HG03460 (cell line): ENCODE measurements at regions not wholly inside any gene's neighbourhood (a gene's known extent, or its start where the extent isn't known, plus 50 kb on each side); places are given as distances from the start of the nearest gene placed in this dataset.

Source experiments
- ATAC-seq: cut with Tn5 transposase; IDR thresholded peaks from one replicate; pipeline ENCODE4 v1.9.1; 2021; ENCODE audit not compliant: unreplicated experiment

DNA sequence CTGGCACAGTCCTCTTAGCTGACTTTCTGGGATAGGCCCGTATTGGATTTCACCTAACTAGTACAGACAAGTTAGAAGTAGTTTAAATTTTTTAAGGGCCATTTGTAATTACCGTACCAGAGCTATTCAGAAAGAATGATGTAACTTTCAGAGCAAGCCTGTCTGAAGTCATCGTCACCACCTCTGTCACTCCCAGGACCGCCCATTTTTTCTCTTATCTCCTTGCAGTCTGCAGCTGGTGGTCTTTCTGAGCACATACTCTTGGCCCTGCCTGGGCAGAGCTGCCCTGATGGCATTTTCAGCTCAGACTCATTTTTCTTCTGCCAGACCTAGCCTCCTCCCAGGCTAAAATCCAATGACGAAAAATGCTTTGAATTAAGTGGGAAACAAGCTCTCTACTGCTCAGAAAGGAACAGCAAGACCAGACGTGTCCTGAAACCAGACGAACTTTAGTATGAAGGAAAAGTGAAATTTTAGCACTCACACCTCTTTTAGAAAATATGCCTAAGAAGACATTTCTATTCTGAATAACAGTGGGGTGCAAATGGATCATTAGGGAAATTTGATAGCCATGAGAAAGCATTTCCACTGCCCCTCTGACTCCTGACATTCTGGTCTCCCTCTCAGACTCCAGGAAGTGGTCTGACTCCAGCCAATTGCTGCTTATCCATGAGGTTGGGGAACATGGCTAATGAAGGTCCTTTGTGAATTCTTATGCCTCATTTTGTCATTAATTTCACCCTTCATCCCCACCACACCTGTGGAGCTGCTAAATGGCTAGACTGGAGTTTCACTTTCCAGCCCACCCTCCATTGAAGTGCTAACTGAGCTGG is 162.4 kb upstream of the GYPA start:
- no peak for ATAC-seq

DNA sequence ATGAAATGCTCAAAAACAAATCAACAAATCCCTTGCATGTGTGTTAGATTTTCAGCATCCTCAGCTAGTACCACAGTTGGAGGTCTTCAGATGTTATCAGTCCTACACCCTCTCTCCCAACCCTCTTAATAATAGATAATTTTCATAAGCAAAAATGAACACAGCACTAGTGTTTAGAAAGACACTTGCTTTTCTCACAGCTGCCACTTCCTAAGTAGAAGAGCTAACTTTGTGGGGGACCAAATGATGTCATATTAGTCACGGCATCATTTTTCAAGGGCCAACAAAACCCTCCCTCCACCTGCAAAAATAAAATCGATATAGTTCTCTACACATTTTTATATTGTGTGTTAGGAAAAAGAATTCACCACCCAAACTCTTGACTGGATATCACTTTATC is 163.5 kb upstream of the GYPA start:
- no peak for ATAC-seq

DNA sequence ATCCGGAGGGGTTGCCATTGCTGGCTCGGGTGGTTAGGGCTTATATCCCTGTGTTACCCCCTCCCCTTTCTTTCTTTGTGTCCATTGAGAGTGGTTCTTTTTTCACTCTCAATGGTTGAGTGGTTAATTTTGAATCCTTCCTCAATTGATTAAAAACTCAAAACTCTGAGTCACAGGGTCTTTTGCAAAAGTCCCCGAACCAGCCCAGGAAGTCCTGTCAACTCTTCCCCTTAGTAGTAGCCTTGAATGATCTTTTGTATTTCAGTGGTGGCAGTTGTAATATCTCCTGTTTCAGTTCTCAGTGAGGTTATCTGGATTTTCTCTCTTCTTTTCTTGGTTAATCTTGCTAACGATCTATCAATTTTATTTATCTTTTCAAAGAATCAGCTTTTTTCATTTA is 170.0 kb upstream of the GYPA start:
- ATAC-seq = no peak

DNA sequence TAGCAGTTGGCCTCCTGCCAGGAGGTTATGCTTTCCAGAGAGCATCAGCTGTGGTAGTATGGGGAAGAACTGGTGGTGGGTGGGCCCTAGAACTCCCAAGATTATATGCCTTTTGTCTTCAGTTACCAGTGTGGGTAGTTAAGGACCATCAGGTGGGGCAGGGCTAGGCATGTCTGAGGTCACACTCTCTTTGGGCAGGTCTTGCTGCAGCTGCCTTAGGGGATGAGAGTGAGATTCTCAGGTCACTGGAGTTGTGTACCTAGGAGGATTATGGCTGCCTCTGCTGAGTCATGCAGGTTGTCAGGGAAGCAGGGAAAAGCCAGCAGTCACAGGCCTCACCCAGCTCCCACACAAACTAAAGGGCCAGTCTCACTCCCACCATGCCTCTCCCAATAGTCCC is 172.9 kb upstream of the GYPA start:
- ATAC-seq = no peak

DNA sequence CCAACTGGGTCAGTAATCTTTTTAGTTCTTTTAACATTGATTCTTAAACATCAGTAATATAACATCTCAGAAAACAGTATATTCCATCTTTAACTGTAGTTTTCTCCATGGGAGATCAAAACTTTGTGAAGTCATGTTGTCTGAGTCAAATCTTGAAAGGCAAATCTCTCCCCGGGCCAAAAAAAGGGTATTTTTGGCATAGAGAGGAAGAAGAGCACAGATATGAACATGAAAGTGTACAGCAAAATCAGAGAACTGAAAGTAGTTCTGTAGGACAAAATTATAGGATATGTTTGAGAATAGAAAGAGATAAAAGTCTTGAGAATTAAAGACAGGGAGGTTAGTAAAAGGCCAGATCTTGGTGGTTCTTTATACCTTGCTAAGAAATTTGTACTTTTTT is 176.4 kb upstream of the GYPA start:
- no peak for ATAC-seq

DNA sequence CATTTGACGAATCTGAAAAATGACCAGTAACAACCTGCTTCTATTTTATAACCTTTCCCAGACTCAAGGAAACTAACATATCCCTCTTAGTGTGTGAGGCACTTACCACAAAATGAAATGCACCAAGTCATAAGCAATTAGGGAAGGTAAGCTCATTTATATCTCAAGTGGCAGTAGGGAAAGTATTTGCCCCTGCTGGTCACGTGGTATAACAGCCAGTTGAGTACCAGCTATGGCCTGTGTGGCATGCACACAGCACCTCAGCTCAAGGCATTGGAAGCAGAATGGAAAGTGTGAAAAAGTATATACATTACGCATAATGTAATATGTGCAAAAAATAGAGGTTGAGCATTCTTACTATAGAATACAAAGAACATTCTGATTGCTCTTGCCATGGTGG is 178.3 kb upstream of the GYPA start:
- no peak for ATAC-seq

DNA sequence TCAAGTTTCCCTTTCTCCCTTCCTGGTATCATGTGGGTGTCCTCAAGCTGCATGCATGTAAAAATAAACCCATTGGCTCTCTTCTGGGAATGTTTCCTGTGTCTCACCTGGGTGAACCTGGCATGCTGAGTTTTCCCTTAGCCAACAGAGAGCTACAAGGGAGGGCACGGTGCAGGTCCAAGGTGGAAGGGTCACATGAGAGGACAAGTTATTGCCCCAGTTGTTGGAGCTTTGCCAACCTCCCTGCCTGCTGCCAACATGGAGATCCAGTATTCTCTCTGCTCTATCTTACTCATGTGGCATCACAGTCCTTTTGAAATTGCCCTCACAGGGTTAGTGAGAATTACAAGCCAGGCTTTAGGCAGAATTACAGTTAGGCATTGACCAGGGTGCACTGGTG is 196.1 kb upstream of the GYPA start:
- no peak for ATAC-seq

DNA sequence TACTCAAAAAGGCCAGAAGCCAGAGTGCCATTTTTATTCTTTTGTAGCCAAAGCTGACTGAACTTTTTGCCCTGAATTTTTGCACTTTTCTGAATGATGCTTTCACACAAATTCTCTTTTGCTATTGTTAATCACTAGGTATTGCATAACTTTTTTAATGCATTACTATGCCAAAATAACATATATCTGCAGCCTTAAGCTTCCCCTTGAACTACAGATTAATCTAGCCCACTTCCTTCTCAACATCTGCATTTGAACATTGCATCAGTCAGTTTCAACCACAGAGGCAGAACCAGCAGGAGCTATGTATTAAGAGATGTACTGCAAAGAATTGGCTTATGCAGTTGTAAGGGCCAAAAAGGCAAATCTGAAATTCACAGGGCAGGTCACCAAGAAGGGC is 197.6 kb upstream of the GYPA start:
- ATAC-seq = peak; percentile 79

DNA sequence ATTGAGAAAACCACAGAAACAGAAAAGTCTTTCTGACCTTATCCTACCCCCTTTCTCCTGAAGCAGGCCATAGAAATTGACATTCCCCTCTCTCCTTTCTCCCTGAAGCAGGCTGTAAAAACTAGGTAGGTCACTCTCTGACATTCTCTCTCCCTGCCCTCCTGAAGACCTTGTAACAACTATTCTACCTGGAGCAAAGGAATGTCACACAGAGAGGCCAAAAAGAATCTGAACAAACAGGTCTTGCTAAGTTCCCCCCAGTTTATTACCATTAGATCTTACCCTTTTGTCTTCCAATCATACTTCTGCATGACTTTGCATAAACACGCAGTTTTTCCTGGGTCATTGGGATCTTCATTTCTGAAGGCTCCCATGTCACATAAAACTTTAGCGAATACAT is 198.3 kb upstream of the GYPA start:
- no peak for ATAC-seq

DNA sequence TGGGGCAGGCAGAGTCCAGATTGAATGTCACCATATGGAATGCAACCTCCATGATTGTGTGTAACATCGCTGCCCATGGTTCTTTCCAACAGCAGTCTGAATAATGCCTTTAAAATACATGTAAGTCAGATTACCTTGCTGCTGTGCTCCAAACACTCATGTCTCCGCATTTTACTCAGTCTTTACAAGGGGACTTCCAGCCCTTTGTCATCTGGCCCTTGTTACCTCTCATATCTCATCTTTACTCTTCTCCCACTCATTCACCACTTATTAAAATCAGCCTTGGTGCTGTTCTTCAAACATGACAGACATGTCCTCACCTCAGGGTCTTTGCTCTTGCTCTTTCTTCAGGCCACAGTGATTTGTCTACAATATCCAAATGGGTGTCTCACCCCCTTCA is 200.4 kb upstream of the GYPA start:
- ATAC-seq = no peak

DNA sequence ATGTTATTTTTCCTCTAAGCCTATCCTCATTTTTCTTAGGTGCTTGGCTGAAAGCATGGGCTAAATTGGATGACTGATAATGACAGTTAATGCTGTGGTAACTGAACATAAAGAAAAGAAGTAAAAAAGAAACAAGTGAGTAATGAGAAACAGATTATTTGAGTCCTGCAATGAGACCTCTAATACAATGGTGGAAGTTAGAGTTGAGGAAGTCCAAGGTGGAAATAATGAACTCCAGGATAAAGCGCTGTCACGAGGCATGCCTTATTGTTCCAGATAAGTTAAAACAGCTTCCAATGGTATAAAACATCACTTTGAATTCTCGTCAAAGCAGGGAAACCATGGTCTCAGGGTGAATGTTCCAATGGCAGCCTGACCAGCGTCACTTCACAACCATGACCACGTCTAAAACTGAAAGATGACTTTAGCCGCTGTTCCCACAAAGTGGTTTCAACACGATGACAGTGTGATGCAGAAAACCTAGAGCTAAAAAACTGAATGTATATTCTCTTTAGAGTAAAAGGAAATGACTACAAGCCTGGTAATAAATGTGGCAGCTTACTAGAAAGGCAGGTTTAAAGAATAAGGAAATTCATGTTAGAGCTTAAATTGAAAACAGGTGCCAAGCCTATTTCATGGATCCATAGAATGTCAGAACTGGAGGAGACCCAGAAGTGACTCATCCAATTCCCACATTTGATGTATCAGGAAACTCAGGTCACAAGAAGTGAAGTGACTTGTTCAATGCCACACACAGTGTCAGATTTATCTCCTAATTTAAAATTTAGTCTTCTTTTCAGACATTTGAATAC is 202.6 kb upstream of the GYPA start:
- no peak for ATAC-seq

DNA sequence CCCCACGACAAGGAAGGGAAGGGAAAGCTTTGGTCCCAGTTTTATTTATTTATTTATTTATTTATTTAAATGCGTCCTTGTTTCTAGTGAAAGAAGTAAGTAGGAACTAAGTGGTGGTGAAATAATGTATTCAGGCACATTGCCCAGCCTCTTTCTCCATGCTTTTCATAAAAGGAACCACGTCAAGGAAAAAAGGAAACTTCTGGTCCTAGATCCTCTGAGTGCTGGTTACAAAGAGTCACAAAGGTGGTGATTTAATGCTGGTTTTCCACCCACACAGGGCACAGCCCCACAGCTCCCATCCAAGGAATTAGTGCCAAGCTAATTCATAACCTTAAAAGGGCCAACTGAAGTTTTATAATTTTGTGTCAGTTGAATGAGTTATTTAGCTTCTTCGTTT is 206.6 kb upstream of the GYPA start:
- ATAC-seq = no peak

DNA sequence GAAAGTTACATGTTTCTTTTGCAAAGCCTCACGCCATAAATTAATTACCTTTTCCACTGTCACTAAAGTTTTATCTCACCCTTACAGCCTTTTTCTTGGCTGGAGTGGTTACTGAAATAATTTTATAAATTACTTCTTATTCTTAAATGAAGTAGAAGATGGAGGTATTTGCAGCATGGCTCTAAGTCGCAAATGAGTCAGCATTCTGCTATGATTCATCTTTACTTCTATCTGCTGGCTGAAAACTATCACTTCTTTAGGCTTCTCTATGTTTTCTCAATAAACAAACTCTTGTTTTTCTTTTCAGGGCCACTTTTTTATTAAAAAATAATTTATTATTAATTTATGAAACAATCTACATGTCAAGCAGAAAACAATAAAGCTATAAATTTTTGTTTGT is 210.2 kb upstream of the GYPA start:
- no peak for ATAC-seq

DNA sequence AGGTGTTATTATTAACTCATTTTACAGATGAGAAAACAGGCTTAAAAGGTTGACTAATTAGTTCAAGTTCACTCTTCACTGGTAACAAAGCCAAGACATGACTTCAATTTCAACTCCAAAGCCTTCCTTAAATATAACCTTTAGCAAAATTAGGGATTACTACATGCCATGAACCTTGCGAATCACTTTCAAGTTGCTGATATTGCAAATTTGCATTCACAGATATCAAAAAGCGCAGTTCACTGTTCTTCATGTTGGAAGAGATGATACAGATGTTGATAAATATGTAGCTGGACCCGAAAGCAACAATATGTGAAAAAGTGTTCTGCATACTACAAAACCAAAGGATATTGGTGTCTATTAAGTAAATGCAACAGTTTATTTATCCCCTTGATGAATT is 210.8 kb upstream of the GYPA start:
- no peak for ATAC-seq

DNA sequence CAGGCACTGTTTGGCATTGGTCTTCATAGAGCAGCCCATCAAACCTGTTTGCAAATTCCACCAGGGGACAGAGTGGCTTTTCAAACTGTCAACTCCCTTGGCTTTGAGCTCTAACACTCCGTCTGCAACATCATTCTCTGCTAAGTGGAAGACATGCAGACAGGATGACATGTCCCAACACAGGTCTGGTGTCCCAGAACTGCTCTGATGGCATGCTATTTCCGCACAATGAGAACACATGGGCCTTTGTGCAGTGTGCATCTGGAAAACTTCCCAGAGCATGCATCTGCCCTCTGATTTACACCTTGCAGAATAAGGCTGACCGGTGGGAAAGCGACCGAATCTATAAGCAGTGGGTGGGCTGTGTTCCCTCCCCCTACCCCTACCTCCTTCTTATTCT is 212.8 kb upstream of the GYPA start:
- no peak for ATAC-seq

DNA sequence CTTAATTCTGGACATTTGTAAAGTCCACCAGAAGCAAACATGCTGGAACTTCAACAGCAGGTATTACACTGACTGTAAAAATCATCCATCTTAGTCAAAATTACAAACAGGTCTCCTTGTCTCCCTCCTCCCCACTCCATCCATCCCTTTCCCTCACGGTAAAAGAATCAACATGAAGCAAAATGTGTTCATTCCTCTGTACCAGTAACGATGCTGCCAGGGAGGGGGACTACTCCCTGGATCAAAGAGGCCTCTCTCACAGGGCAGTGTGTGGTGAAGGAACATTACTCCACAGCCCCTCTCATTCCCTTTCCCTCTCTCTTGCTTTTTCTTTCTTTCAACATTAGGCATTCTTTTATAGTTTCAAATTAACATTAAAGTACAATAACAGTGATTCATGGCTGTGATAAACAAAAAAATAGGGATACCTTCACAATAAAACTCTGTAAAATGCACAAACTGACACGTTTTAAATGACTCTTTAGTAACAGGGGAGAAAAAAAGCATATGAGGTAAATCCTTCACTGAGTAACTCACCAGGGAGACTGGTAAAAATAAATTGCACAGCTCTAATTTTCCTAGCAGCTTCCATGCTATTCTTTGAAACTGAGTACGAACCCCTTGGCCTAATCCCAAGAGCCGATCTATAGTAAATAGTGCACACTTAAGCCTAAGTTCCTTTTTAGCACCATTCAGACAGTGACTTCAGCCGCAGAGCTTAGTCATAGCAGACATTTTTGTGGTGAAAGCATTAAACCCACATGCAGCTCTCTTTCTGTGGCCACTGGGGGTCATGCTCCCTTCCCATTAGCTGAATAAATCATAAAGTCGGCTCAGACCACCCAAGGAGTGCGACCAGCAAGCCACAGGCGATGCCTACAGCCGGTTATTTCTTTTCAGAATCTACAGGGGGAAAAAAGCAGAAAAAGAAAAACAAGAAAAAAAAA is 215.6 kb upstream of the GYPA start:
- peak; percentile 97 for ATAC-seq

DNA sequence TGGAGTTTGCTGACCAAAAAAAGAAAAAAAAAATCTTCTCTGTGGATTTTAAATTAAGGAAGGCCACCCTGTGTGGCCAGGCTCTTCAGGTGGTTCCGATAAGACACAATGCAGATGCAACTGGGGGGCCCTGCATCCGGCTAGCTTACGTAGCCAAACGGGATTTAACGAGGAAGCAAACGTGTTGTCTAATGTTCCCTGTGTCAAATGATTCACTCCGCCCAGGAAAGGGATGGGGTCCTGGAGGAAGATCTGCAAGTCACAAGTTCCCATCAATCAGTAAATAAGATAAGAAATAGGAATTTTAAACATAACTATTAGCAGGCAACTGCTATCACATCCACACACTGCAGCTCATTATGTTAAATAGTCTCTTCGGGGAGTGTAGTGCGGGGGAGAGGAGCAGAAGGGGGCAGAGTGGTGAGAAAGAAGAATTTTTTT is 216.4 kb upstream of the GYPA start:
- no peak for ATAC-seq

DNA sequence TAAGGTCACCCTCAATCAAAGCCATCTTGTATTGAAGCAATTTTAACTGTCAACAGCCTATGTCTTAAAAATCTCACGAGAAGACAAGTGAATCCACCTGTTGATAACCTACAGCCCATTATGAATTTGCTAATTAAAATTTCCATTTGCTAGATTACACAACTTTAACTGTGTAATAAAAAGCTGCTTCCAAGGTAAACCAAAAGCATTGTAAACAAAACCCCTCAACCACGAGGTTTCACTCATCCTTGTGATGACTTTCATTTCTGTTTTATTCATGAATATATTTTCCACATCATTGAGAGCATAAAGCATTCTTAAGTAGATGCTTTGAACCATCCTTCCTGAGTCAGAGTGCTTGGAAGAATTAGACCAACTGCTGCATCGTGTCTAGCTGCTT is 217.5 kb upstream of the GYPA start:
- no peak for ATAC-seq

DNA sequence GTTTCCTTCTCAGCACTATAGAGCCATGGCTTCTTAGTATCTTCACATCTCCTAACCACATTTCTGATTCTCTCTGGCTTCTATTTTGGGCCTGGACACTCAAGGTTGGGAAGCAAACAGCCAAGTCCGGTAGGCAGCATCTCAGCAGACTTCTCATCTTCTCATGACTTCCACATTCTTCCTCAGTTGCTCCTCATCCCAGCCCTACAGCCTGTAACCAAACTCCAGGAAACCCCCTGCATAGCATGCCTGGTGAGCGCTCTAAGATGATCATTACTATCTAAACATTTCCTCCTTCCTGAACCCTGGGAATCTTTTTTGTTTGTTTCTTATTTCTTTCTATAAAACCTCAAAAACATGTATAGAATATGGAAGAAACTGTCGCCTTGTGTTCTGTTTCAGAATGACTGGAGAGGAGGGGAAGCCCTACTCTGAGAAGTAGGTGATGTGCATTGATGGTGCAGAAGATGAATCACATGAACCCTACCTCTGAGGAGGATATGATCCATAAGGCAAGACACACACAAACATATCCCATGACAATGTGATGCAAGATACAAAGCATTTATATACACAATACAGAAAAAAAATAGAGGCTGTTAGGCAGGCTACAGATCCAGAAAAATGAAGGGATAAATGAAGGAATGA is 219.8 kb upstream of the GYPA start:
- no peak for ATAC-seq

DNA sequence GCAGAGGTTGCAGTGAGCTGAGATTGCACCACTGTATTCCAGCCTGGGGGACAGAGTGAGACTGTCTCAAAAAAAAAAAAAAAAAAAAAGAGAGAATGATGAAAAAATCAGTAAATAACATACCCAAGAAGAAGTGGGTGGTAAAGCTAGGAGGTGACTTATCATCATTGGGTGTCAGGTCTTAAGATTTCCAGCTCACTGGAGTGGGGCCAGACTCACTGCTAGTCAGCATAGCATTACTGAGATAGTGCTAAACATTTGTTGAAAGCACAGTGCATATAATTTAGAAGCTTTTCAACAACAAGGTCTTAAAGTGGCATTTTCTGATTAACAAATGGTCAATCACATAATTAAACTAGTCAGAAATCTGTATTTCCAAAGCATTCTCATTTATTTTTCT is 221.8 kb upstream of the GYPA start:
- no peak for ATAC-seq

DNA sequence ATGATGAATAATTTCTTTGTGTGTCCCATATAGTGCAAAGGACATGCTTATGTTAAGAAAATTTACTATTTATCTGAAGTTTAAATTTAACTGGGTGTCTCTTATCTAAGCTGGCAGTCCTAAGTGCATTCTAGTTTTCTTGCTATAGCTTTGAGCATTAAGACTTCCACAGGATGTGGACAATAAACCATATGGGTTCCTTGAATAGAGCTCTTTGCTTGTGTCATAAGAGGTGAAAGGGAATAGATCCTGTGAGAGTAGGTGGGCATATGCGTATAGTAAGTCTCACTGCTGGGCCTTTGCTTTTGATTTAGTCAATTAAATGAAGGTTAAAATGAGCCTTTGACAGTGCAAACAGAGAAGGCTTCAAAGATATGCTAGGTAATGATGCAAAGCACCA is 223.4 kb upstream of the GYPA start:
- ATAC-seq = no peak
